Left renal cortex interstitium (tissue), 4 donors: ENCODE measurements at regions not wholly inside any gene's neighbourhood (a gene's known extent, or its start where the extent isn't known, plus 50 kb on each side); places are given as distances from the start of the nearest gene placed in this dataset.

ENCODE experiments used
- DNase-seq, 4 donors: peaks; one replicate each; pipeline ENCODE4 v3.0.0-alpha.2; 2013; ENCODE audit warnings: low read depth in 4 of 4, low spot score in 2 of 4, missing footprints in 1 of 4

- DNase-seq = no peak
Measured at GRCh38 chr5:54746777-54747398, 229.3 kb downstream of the SNX18 start.

- DNase-seq = no peak
Measured at GRCh38 chr5:54746346-54746745, 228.8 kb downstream of the SNX18 start.

- no peak for DNase-seq
Measured at GRCh38 chr5:54745599-54745998, 228.0 kb downstream of the SNX18 start.

- peak in 1 of 4 donors; percentile 28 for DNase-seq
Measured at GRCh38 chr5:54743997-54744788, 226.6 kb downstream of the SNX18 start.

- DNase-seq = no peak
Measured at GRCh38 chr5:54743581-54743980, 226.0 kb downstream of the SNX18 start.

- DNase-seq = no peak
Measured at GRCh38 chr5:54742417-54742891, 224.9 kb downstream of the SNX18 start.

GRCh38 chr5:54741711-54742110 is 224.2 kb downstream of the SNX18 start:
- no peak for DNase-seq

GRCh38 chr5:54740141-54740540 is 222.6 kb downstream of the SNX18 start:
- DNase-seq = no peak

GRCh38 chr5:54739371-54739770 is 221.8 kb downstream of the SNX18 start:
- no peak for DNase-seq

GRCh38 chr5:54738973-54739367 is 221.4 kb downstream of the SNX18 start:
- DNase-seq = no peak

- no peak for DNase-seq
Measured at GRCh38 chr5:54738118-54738972, 220.8 kb downstream of the SNX18 start.

- DNase-seq = no peak
Measured at GRCh38 chr5:54736003-54736797, 218.6 kb downstream of the SNX18 start.

GRCh38 chr5:54733101-54733500 is 215.5 kb downstream of the SNX18 start:
- no peak for DNase-seq

- no peak for DNase-seq
Measured at GRCh38 chr5:54732108-54732507, 214.5 kb downstream of the SNX18 start.

- DNase-seq = no peak
Measured at GRCh38 chr5:54728588-54728915, 211.0 kb downstream of the SNX18 start.

- DNase-seq = no peak
Measured at GRCh38 chr5:54727874-54728587, 210.5 kb downstream of the SNX18 start.

- no peak for DNase-seq
Measured at GRCh38 chr5:54725391-54726280, 208.1 kb downstream of the SNX18 start.

- DNase-seq = no peak
Measured at GRCh38 chr5:54722846-54723433, 205.4 kb downstream of the SNX18 start.
